ENCODE measurements at regions not wholly inside any gene's neighbourhood (a gene's known extent, or its start where the extent isn't known, plus 50 kb on each side); places are given as distances from the start of the nearest gene placed in this dataset.

DNA sequence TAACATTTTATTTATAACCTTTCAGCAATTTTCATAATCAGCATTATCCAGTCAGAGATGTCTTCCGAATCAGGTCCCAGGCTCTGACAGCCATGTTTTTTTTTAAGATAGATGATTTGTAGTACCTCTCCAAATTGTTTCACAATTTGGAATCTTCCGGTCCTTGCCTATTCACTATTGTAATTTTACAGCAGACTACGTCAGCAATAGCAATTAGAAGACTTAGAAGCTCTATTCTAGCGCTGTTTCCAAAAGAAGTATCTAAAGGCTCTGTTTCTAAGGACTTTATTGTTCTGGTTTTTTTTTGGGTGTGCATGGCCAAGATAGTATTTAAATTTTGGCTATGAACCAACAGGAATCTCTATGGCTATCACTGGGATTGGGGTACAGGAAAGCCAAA lies 94.6 kb upstream of the PELI1 start:
- Histone ChIP-seq H2AFZ (ENCODE audit: insufficient read depth, low read depth, low read length, poor library complexity, severe bottlenecking) (no peak overlapping the region), H3K27ac (ENCODE audit: low read length in 2 of 2) (no peak overlapping the region), H4K20me1 (ENCODE audit: control insufficient read depth, insufficient read depth, low read length, poor library complexity, severe bottlenecking) (no peaks in the 10 kb centered on the region), H3K36me3 (replicated peaks in 1 of 2; ENCODE audit: control extremely low read depth in 1 of 2, control insufficient read depth in 1 of 2, extremely low read depth in 1 of 2, insufficient read depth in 2 of 2, low read length in 1 of 2) (no peaks in the 10 kb centered on the region), H3K9ac (ENCODE audit: low read length) (no peak overlapping the region), H3K4me3 (ENCODE audit: control extremely low read depth in 1 of 5, extremely low read depth in 1 of 5, insufficient read depth in 1 of 5, low read depth in 2 of 5, low read length in 4 of 5) (no peak overlapping the region), H3K4me2 (replicated peaks; ENCODE audit: low read depth, low read length, poor library complexity, severe bottlenecking) (no peak overlapping the region), H3K4me1 (ENCODE audit: control insufficient read depth in 2 of 2, insufficient read depth in 2 of 2, low read length in 2 of 2) (peaks cover 7 to 8% of the 10 kb centered on the region in 2 donors), H3K79me2 (ENCODE audit: control insufficient read depth, insufficient read depth, low read length) (no peaks in the 10 kb centered on the region), H3K9me3 (ENCODE audit: control extremely low read depth in 1 of 3, control insufficient read depth in 2 of 3, insufficient read depth in 1 of 3, low read length in 2 of 3) (no peaks in the 10 kb centered on the region), H3K27me3 (replicated peaks in 1 of 4; ENCODE audit: control extremely low read depth in 1 of 4, control insufficient read depth in 3 of 4, insufficient read depth in 4 of 4, low read length in 3 of 4) (no peaks in the 10 kb centered on the region)
- H3K27ac Mint-ChIP-seq: no peak overlapping the region
- ATAC-seq (ENCODE audit: low read depth): no peak
- H3K4me3 Mint-ChIP-seq: no peak overlapping the region
- DNase-seq: no peak
- H3K9me3 Mint-ChIP-seq (ENCODE audit: insufficient read depth): peaks cover 3% of the 10 kb centered on the region
- CTCF ChIA-PET: no interaction called here
- H3K27me3 Mint-ChIP-seq: peaks cover 3% of the 10 kb centered on the region
- WGBS (ENCODE audit: insufficient coverage): no CpG with 5 or more reads among the region's 4 CpGs
- TF ChIP-seq, protein P1, sequence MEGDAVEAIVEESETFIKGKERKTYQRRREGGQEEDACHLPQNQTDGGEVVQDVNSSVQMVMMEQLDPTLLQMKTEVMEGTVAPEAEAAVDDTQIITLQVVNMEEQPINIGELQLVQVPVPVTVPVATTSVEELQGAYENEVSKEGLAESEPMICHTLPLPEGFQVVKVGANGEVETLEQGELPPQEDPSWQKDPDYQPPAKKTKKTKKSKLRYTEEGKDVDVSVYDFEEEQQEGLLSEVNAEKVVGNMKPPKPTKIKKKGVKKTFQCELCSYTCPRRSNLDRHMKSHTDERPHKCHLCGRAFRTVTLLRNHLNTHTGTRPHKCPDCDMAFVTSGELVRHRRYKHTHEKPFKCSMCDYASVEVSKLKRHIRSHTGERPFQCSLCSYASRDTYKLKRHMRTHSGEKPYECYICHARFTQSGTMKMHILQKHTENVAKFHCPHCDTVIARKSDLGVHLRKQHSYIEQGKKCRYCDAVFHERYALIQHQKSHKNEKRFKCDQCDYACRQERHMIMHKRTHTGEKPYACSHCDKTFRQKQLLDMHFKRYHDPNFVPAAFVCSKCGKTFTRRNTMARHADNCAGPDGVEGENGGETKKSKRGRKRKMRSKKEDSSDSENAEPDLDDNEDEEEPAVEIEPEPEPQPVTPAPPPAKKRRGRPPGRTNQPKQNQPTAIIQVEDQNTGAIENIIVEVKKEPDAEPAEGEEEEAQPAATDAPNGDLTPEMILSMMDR (IDR thresholded peaks at IDR 0.05): no peak
- TF ChIP-seq EZH2 (IDR thresholded peaks at IDR 0.05; ENCODE audit: borderline replicate concordance, insufficient read depth, low read depth, low read length, poor library complexity, severe bottlenecking): no peak
- POLR2A ChIA-PET: no interaction called here
- peaks cover 10% of the 10 kb centered on the region for H3K4me1 Mint-ChIP-seq
- intact Hi-C loops (cut with micrococcal nuclease): no loop called here

DNA sequence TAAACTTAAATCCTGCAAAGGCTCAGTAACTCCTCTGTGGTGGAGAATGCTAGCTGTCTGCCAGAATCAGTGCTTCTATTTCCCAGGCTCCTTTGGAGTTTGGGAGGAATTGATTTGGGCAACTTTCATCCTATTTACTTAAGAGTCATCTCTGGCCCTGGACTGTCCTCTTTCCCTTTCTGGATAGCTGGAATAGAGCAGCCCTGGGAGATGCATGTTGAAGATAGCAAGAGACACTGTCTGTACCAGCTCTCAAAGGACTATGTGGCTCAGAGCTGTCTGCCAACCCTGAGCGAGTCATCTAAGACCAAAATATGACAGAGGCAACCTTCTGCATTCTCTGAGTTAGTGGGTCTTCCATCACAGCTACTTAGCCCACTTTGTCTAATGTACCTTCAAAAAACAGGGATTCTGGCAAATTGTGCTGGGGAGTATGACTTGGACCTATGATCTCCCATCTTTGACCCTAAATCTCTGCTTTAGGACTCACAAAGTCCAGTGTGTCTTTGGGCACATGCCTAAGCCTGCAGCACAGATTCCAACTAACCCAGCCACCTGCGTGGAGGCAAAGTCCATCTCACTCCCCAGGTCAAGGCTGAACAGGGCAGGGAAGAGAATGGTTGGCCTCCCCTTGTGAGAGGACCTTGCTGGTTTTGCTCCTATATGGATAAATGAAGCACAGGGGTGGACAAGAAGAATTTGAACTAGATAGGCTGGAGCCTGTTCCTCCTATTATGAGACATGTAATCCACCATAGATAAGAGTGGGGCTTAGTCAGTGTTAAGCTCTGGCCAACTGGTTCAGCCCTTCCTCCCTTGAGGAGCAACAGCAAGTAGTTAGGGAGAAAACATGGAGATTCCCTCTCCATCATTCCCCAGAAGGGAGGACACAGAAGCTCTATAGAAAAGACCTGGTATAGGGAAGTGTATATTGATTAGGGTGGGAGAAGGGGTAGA lies 99.1 kb upstream of the PELI1 start:
- peaks cover 3% of the 10 kb centered on the region for H3K27me3 Mint-ChIP-seq
- ChIA-PET POLR2A (interaction anchor here (1.1 kb wide), 1 partner anchor 23 kb away, joined by 3 read pairs; no protein-coding TSS in a partner anchor), CTCF (interaction anchor here (0.6 to 1.1 kb wide), 3 partner anchors 20 to 190 kb away, joined by 3 to 4 read pairs (median 3); no protein-coding TSS in a partner anchor)
- no peak overlapping the region for H3K9ac ChIP-seq (ENCODE audit: low read length)
- intact Hi-C loops (cut with micrococcal nuclease): no loop called here
- H4K20me1 ChIP-seq (ENCODE audit: control insufficient read depth, insufficient read depth, low read length, poor library complexity, severe bottlenecking): no peaks in the 10 kb centered on the region
- H3K4me2 ChIP-seq (replicated peaks; ENCODE audit: low read depth, low read length, poor library complexity, severe bottlenecking): no peak overlapping the region
- peaks cover 3% of the 10 kb centered on the region for H3K9me3 Mint-ChIP-seq (ENCODE audit: insufficient read depth)
- no peaks in the 10 kb centered on the region for H3K4me1 Mint-ChIP-seq
- no peak for TF ChIP-seq EZH2 (IDR thresholded peaks at IDR 0.05; ENCODE audit: borderline replicate concordance, insufficient read depth, low read depth, low read length, poor library complexity, severe bottlenecking)
- TF ChIP-seq, protein P1 (IDR thresholded peaks at IDR 0.05): no peak
- no peaks in the 10 kb centered on the region for H3K4me1 ChIP-seq (ENCODE audit: control insufficient read depth in 2 of 2, insufficient read depth in 2 of 2, low read length in 2 of 2)
- WGBS (ENCODE audit: insufficient coverage): no CpG with 5 or more reads among the region's 2 CpGs
- DNase-seq (no peak), ATAC-seq (ENCODE audit: low read depth) (no peak)
- H3K4me3 ChIP-seq (ENCODE audit: control extremely low read depth in 1 of 5, extremely low read depth in 1 of 5, insufficient read depth in 1 of 5, low read depth in 2 of 5, low read length in 4 of 5): no peak overlapping the region
- no peaks in the 10 kb centered on the region for H3K27me3 ChIP-seq (replicated peaks in 1 of 4; ENCODE audit: control extremely low read depth in 1 of 4, control insufficient read depth in 3 of 4, insufficient read depth in 4 of 4, low read length in 3 of 4)
- H3K4me3 Mint-ChIP-seq: no peak overlapping the region
- H2AFZ ChIP-seq (ENCODE audit: insufficient read depth, low read depth, low read length, poor library complexity, severe bottlenecking): no peak overlapping the region
- no peaks in the 10 kb centered on the region for H3K9me3 ChIP-seq (ENCODE audit: control extremely low read depth in 1 of 3, control insufficient read depth in 2 of 3, insufficient read depth in 1 of 3, low read length in 2 of 3)
- H3K27ac Mint-ChIP-seq: no peak overlapping the region
- no peaks in the 10 kb centered on the region for H3K36me3 ChIP-seq (replicated peaks in 1 of 2; ENCODE audit: control extremely low read depth in 1 of 2, control insufficient read depth in 1 of 2, extremely low read depth in 1 of 2, insufficient read depth in 2 of 2, low read length in 1 of 2)
- H3K79me2 ChIP-seq (ENCODE audit: control insufficient read depth, insufficient read depth, low read length): no peaks in the 10 kb centered on the region
- no peak overlapping the region for H3K27ac ChIP-seq (ENCODE audit: low read length in 2 of 2)

All from B cell (primary cell).